SU-DHL-6 (cell line): ENCODE measurements at regions not wholly inside any gene's neighbourhood (a gene's known extent, or its start where the extent isn't known, plus 50 kb on each side); places are given as distances from the start of the nearest gene placed in this dataset.

Experiments
- CTCF ChIP-seq: fragments of 200-600 bp; sonication (generic); IDR thresholded peaks from one replicate; pipeline ENCODE4 v1.5.1; 2017; ENCODE audit warnings: antibody characterized with exemption, mild to moderate bottlenecking, low read length, moderate library complexity; ENCODE audit not compliant: insufficient read depth, poor library complexity, severe bottlenecking
- EZH2phosphoT487 ChIP-seq: fragments of 200-600 bp; sonication (generic), shearing (Covaris generic); conservative IDR thresholded peaks from 2 replicates; pipeline ENCODE4 v1.6.1; 2018; ENCODE audit warnings: mild to moderate bottlenecking, antibody characterized with exemption, low read length, moderate library complexity, mixed read lengths

- TF ChIP-seq CTCF (no peak), EZH2phosphoT487 (no peak)
Observed at GRCh38 chr3:152122851-152123250, 145.9 kb upstream of the MBNL1 start.
